K562 (cell line): ENCODE measurements at regions not wholly inside any gene's neighbourhood (a gene's known extent, or its start where the extent isn't known, plus 50 kb on each side); places are given as distances from the start of the nearest gene placed in this dataset.

Source experiments
- GTF2B ChIP-seq: IDR thresholded peaks from 2 replicates; pipeline ENCODE4 v1.6.1; 2011; ENCODE audit not compliant: insufficient read length; ENCODE audit errors: extremely low read depth
- MEF2D ChIP-seq: conservative IDR thresholded peaks from 2 replicates; pipeline ENCODE4 v1.6.1; 2016; ENCODE audit warnings: low read depth, missing genetic modification characterization, missing compliant biosample characterization
- MGA ChIP-seq: fragments of 450-650 bp; IDR thresholded peaks from 2 replicates; pipeline ENCODE4 v1.6.1; 2016; ENCODE audit warnings: mild to moderate bottlenecking, moderate library complexity
- PRDM10 ChIP-seq: fragments of 450-650 bp; IDR thresholded peaks from 2 replicates; pipeline ENCODE4 v1.6.1; 2018; ENCODE audit not compliant: partially characterized antibody

- no peak for TF ChIP-seq PRDM10
- peak; percentile 66 for TF ChIP-seq MGA
- no peak for TF ChIP-seq MEF2D (tag)
- TF ChIP-seq GTF2B = no peak
These were observed 90.9 kb upstream of the NRBF2 start (continued) for GRCh38 chr10:63042256-63042655.
